ENCODE measurements at regions not wholly inside any gene's neighbourhood (a gene's known extent, or its start where the extent isn't known, plus 50 kb on each side); places are given as distances from the start of the nearest gene placed in this dataset.

DNA sequence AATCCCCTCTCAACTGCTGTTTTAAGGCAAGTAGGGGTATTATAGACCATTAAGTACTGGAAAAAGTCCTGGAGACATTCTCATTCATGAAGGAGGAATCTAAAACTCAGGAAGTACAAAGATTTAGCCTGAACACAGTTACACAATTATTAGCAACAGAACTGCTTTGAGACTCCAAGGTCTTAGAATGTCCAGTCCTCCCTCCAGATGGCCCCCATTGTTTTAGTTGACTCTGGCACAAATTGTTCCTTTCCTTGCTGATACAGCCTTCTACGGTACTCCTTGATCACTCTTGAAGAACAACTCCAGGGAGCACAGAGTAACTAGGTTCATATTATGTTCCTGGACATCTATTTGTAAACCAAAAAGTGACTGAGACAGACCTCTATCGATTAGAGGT is 210.1 kb upstream of the RND3 start:
- Histone ChIP-seq H3K27me3 (ENCODE audit: insufficient read depth, poor library complexity, severe bottlenecking) (no peaks in the 10 kb centered on the region), H3K27ac (replicated peaks) (no peak overlapping the region), H3K4me3 (replicated peaks; ENCODE audit: insufficient read depth, low read length) (no peak overlapping the region)
- no peak for DNase-seq (ENCODE audit: low read depth in 1 of 2, low spot score in 1 of 2)
- TF ChIP-seq POLR2AphosphoS5 (IDR thresholded peaks at IDR 0.05; ENCODE audit: low read depth), result no peak
- TF ChIP-seq, protein P1, sequence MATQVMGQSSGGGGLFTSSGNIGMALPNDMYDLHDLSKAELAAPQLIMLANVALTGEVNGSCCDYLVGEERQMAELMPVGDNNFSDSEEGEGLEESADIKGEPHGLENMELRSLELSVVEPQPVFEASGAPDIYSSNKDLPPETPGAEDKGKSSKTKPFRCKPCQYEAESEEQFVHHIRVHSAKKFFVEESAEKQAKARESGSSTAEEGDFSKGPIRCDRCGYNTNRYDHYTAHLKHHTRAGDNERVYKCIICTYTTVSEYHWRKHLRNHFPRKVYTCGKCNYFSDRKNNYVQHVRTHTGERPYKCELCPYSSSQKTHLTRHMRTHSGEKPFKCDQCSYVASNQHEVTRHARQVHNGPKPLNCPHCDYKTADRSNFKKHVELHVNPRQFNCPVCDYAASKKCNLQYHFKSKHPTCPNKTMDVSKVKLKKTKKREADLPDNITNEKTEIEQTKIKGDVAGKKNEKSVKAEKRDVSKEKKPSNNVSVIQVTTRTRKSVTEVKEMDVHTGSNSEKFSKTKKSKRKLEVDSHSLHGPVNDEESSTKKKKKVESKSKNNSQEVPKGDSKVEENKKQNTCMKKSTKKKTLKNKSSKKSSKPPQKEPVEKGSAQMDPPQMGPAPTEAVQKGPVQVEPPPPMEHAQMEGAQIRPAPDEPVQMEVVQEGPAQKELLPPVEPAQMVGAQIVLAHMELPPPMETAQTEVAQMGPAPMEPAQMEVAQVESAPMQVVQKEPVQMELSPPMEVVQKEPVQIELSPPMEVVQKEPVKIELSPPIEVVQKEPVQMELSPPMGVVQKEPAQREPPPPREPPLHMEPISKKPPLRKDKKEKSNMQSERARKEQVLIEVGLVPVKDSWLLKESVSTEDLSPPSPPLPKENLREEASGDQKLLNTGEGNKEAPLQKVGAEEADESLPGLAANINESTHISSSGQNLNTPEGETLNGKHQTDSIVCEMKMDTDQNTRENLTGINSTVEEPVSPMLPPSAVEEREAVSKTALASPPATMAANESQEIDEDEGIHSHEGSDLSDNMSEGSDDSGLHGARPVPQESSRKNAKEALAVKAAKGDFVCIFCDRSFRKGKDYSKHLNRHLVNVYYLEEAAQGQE (IDR thresholded peaks at IDR 0.05; ENCODE audit: insufficient replicate concordance, low read depth), result no peak
- TF ChIP-seq SPI1 (IDR thresholded peaks at IDR 0.05; ENCODE audit: borderline replicate concordance, low read depth), result no peak
- no peak for TF ChIP-seq GABPA (IDR thresholded peaks at IDR 0.05; ENCODE audit: low read depth)

DNA sequence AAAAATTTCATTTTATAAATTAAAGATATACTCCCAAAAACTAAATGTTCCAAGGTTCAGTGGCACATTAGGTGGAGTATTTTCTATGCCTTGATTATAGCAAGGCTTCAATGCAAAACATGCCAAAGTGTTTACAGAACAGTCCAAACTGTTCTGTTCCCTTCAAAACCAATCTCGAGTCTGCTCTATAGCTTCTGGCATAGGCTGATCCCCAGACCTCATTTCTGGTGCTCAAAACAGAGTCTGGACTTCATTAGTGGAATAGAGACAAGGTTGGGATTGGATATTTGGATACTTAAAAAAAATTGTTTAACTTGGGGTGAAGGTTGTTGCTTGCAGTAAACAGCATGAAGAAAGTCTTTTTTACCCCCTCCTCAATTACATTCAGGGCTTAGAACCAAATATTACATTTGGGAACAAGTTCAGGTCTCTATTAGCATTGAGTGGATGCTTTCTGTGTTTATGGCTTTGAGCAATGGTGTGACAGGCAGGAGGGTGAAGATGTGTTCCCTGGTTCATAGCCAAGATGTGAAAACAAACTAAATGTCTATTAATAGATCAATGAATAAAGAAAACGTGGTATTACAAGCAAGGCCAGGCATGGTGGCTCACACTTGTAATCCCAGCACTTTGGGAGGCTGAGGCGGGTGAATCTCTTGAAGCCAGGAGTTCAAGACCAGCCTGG is 208.1 kb upstream of the RND3 start:
- DNase-seq (ENCODE audit: low read depth in 1 of 2, low spot score in 1 of 2), result no peak
- Histone ChIP-seq H3K4me3 (replicated peaks; ENCODE audit: insufficient read depth, low read length) (no peak overlapping the region), H3K27me3 (ENCODE audit: insufficient read depth, poor library complexity, severe bottlenecking) (no peaks in the 10 kb centered on the region), H3K27ac (replicated peaks) (no peak overlapping the region)
- TF ChIP-seq, protein P1 (IDR thresholded peaks at IDR 0.05; ENCODE audit: insufficient replicate concordance, low read depth), result no peak
- TF ChIP-seq POLR2AphosphoS5 (IDR thresholded peaks at IDR 0.05; ENCODE audit: low read depth) (no peak), GABPA (IDR thresholded peaks at IDR 0.05; ENCODE audit: low read depth) (no peak), SPI1 (IDR thresholded peaks at IDR 0.05; ENCODE audit: borderline replicate concordance, low read depth) (no peak)
- TF ChIP-seq, protein P2, sequence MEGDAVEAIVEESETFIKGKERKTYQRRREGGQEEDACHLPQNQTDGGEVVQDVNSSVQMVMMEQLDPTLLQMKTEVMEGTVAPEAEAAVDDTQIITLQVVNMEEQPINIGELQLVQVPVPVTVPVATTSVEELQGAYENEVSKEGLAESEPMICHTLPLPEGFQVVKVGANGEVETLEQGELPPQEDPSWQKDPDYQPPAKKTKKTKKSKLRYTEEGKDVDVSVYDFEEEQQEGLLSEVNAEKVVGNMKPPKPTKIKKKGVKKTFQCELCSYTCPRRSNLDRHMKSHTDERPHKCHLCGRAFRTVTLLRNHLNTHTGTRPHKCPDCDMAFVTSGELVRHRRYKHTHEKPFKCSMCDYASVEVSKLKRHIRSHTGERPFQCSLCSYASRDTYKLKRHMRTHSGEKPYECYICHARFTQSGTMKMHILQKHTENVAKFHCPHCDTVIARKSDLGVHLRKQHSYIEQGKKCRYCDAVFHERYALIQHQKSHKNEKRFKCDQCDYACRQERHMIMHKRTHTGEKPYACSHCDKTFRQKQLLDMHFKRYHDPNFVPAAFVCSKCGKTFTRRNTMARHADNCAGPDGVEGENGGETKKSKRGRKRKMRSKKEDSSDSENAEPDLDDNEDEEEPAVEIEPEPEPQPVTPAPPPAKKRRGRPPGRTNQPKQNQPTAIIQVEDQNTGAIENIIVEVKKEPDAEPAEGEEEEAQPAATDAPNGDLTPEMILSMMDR (IDR thresholded peaks at IDR 0.05; ENCODE audit: insufficient read depth, low read length), result no peak

DNA sequence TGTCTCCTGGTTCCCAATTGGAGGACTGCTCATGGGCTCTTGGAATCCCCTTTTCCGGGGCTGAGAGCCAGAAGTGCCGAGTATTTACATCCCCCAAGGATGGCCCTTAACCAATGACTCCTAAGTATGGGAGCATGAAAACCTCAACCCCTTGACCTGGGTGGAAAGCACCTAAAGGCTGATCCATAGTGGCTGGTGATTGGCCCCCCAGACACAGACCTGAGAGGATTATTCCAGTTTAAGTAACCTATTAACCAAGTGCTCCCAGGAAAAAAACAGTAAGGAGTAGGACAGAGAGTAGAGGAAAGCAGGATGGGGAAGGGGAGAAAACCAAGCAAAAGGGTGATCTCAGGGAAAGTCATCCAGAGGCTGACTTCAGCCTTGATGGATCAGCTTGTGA is 206.1 kb upstream of the RND3 start:
- no peak for DNase-seq (ENCODE audit: low read depth in 1 of 2, low spot score in 1 of 2)
- no peak overlapping the region for H3K27ac ChIP-seq (replicated peaks)
- H3K4me3 ChIP-seq (replicated peaks; ENCODE audit: insufficient read depth, low read length), result no peak overlapping the region
- no peaks in the 10 kb centered on the region for H3K27me3 ChIP-seq (ENCODE audit: insufficient read depth, poor library complexity, severe bottlenecking)
- TF ChIP-seq, protein P1 (IDR thresholded peaks at IDR 0.05; ENCODE audit: insufficient replicate concordance, low read depth), result no peak
- TF ChIP-seq GABPA (IDR thresholded peaks at IDR 0.05; ENCODE audit: low read depth) (no peak), POLR2AphosphoS5 (IDR thresholded peaks at IDR 0.05; ENCODE audit: low read depth) (no peak), SPI1 (IDR thresholded peaks at IDR 0.05; ENCODE audit: borderline replicate concordance, low read depth) (no peak)
- TF ChIP-seq, protein P2 (IDR thresholded peaks at IDR 0.05; ENCODE audit: insufficient read depth, low read length), result no peak
